ENCODE measurements at regions not wholly inside any gene's neighbourhood (a gene's known extent, or its start where the extent isn't known, plus 50 kb on each side); places are given as distances from the start of the nearest gene placed in this dataset.

- Histone ChIP-seq H3K9me3 (ENCODE audit: low read length) (no peaks in the 10 kb centered on the region), H3K27me3 (ENCODE audit: low read length) (no peaks in the 10 kb centered on the region), H3K4me2 (ENCODE audit: low read length) (no peak overlapping the region), H3K4me1 (ENCODE audit: insufficient read depth, low read length) (no peaks in the 10 kb centered on the region), H2AFZ (ENCODE audit: low read length) (no peak overlapping the region), H3K36me3 (ENCODE audit: low read depth, low read length) (no peaks in the 10 kb centered on the region), H3K27ac (ENCODE audit: low read length) (no peak overlapping the region), H3K9me2 (replicated peaks; ENCODE audit: low read length) (no peaks in the 10 kb centered on the region), H3F3A (ENCODE audit: low read length, unreplicated experiment) (no peaks in the 10 kb centered on the region), H4K20me1 (ENCODE audit: low read length) (no peaks in the 10 kb centered on the region), H3K4me3 (ENCODE audit: low read length) (no peak overlapping the region), H3K9ac (ENCODE audit: low read length) (no peak overlapping the region), H3K79me2 (ENCODE audit: low read length) (no peaks in the 10 kb centered on the region)
- DNase-seq (no peak), ATAC-seq (no peak)
- TF ChIP-seq, protein P1, sequence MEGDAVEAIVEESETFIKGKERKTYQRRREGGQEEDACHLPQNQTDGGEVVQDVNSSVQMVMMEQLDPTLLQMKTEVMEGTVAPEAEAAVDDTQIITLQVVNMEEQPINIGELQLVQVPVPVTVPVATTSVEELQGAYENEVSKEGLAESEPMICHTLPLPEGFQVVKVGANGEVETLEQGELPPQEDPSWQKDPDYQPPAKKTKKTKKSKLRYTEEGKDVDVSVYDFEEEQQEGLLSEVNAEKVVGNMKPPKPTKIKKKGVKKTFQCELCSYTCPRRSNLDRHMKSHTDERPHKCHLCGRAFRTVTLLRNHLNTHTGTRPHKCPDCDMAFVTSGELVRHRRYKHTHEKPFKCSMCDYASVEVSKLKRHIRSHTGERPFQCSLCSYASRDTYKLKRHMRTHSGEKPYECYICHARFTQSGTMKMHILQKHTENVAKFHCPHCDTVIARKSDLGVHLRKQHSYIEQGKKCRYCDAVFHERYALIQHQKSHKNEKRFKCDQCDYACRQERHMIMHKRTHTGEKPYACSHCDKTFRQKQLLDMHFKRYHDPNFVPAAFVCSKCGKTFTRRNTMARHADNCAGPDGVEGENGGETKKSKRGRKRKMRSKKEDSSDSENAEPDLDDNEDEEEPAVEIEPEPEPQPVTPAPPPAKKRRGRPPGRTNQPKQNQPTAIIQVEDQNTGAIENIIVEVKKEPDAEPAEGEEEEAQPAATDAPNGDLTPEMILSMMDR (conservative IDR thresholded peaks at IDR 0.05; ENCODE audit: low read depth, low read length) = no peak
- TF ChIP-seq EZH2 (IDR thresholded peaks at IDR 0.05; ENCODE audit: low read length, unreplicated experiment) = no peak
- no peak for TF ChIP-seq EZH2phosphoT487 (IDR thresholded peaks at IDR 0.05; ENCODE audit: borderline replicate concordance, low read length)
- BruUV-seq (replicated peaks) = no TSS peak
- ChIA-PET POLR2A (ENCODE audit: unreplicated experiment) (no interaction called here), CTCF (no interaction called here)
- intact Hi-C loops (cut with micrococcal nuclease) = no loop called here
Observed at GRCh38 chr13:22937241-22937640, 243.5 kb upstream of the SGCG start.

- Histone ChIP-seq H3K27me3 (ENCODE audit: low read length) (no peaks in the 10 kb centered on the region), H3K4me2 (ENCODE audit: low read length) (no peak overlapping the region), H3K36me3 (ENCODE audit: low read depth, low read length) (no peaks in the 10 kb centered on the region), H3K9ac (ENCODE audit: low read length) (no peak overlapping the region), H3K27ac (ENCODE audit: low read length) (no peak overlapping the region), H3K9me2 (replicated peaks; ENCODE audit: low read length) (no peaks in the 10 kb centered on the region), H3K4me3 (ENCODE audit: low read length) (no peak overlapping the region), H3K4me1 (ENCODE audit: insufficient read depth, low read length) (no peaks in the 10 kb centered on the region), H3K9me3 (ENCODE audit: low read length) (no peaks in the 10 kb centered on the region), H3K79me2 (ENCODE audit: low read length) (no peaks in the 10 kb centered on the region), H2AFZ (ENCODE audit: low read length) (no peak overlapping the region), H3F3A (ENCODE audit: low read length, unreplicated experiment) (no peaks in the 10 kb centered on the region), H4K20me1 (ENCODE audit: low read length) (no peaks in the 10 kb centered on the region)
- TF ChIP-seq EZH2phosphoT487 (IDR thresholded peaks at IDR 0.05; ENCODE audit: borderline replicate concordance, low read length) (no peak), EZH2 (IDR thresholded peaks at IDR 0.05; ENCODE audit: low read length, unreplicated experiment) (no peak)
- TF ChIP-seq, protein P1 (conservative IDR thresholded peaks at IDR 0.05; ENCODE audit: low read depth, low read length) = no peak
- intact Hi-C loops (cut with micrococcal nuclease) = no loop called here
- BruUV-seq (replicated peaks) = no TSS peak
- ATAC-seq (no peak), DNase-seq (no peak)
- CTCF ChIA-PET = no interaction called here
- POLR2A ChIA-PET (ENCODE audit: unreplicated experiment) = no interaction called here
Observed at GRCh38 chr13:22937953-22938352, 242.8 kb upstream of the SGCG start.

DNA sequence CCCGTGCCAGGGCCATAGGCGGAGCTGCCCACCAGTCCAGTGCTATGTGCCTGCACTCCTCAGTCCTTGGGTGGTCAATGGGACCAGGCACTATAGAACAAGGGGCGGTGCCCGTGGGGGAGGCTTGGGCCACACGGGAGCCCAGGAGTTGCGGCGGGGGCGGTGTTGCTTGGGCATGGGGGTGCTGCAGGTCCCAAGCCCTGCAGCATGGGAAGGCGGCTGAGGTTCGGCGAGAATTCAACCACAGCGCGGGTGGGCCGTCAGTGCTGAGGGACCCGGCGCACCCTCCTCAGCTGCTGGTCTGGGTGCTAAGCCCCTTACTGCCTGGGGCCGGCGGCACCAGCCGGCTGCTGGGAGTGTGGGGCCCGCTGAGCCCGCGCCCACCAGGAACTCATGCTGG lies 242.2 kb upstream of the SGCG start:
- Histone ChIP-seq H3K79me2 (ENCODE audit: low read length) (no peaks in the 10 kb centered on the region), H3F3A (ENCODE audit: low read length, unreplicated experiment) (no peaks in the 10 kb centered on the region), H4K20me1 (ENCODE audit: low read length) (no peaks in the 10 kb centered on the region), H2AFZ (ENCODE audit: low read length) (no peak overlapping the region), H3K27ac (ENCODE audit: low read length) (no peak overlapping the region), H3K27me3 (ENCODE audit: low read length) (no peaks in the 10 kb centered on the region), H3K4me1 (ENCODE audit: insufficient read depth, low read length) (no peaks in the 10 kb centered on the region), H3K9ac (ENCODE audit: low read length) (no peak overlapping the region), H3K36me3 (ENCODE audit: low read depth, low read length) (no peaks in the 10 kb centered on the region), H3K9me2 (replicated peaks; ENCODE audit: low read length) (no peaks in the 10 kb centered on the region), H3K4me3 (ENCODE audit: low read length) (no peak overlapping the region), H3K9me3 (ENCODE audit: low read length) (no peaks in the 10 kb centered on the region), H3K4me2 (ENCODE audit: low read length) (no peak overlapping the region)
- no peak for DNase-seq
- ChIA-PET POLR2A (ENCODE audit: unreplicated experiment) (no interaction called here), CTCF (no interaction called here)
- no peak for ATAC-seq
- intact Hi-C loops (cut with micrococcal nuclease) = no loop called here
- no TSS peak for BruUV-seq (replicated peaks)
- no peak for TF ChIP-seq EZH2phosphoT487 (IDR thresholded peaks at IDR 0.05; ENCODE audit: borderline replicate concordance, low read length)
- no peak for TF ChIP-seq EZH2 (IDR thresholded peaks at IDR 0.05; ENCODE audit: low read length, unreplicated experiment)
- TF ChIP-seq, protein P1 (conservative IDR thresholded peaks at IDR 0.05; ENCODE audit: low read depth, low read length) = no peak
